HG02981 (cell line): ENCODE measurements at regions not wholly inside any gene's neighbourhood (a gene's known extent, or its start where the extent isn't known, plus 50 kb on each side); places are given as distances from the start of the nearest gene placed in this dataset.

Source experiments
- ATAC-seq: cut with Tn5 transposase; IDR thresholded peaks from one replicate; pipeline ENCODE4 v1.9.1; 2021; ENCODE audit warnings: mild to moderate bottlenecking, moderate library complexity; ENCODE audit not compliant: unreplicated experiment

DNA sequence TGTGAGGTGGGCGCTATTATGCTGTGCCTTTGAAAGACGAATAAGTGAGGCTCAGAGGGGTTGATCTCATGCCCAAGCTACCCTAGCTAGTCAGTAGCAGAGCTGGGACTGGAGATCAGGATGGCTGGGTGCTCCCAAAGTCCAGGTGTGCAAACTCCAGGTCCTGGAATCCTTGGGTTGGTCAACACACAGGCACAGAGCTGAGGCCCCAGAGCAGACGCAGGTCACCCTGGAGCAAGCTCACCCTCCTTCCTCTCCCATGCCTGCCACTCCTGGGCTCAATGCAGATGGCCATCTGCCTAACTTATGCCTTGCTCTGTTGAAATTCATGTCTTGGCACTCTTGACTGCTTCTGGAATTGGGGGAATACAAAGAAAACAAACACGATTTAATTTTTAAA is 587.2 kb downstream of the PTPRU start:
- ATAC-seq: no peak

DNA sequence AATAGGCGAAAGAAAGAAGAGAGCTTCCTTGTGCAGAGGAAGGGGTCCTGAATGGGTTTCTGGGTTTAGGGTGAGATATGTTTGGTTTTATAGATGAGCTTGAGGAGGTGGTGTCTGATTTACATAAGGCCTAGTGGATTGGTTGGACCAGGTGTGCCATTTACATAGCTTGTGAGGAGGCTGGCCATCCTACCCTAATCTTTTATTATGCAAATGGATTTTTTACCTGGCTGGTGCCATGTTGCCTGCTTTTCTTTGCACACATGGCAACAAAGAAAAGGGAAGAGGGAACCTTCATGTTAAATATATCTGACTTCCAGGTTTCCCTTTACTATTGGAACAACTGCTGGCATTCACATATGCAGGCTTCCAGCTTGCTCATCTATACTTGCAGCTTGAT is 585.3 kb downstream of the PTPRU start:
- no peak for ATAC-seq

DNA sequence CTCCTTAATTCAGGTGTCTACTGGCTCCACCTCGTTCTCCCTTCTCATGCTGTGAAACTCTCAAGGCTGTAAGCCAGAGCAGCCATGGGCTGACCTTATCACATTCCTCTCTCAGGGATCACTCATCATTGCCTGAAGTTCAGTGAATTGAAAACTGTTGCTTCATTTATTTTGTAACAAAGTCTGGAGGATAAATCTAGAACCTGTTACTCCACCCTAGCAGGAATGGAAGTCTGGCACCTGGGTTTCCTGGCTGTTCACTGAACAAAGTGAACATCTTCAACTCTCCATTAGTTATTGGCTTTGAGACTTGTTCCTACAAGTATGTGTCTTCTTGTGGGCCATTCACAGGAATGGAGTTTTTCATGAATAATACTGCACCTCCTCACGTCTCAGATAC is 584.1 kb downstream of the PTPRU start:
- ATAC-seq: no peak

DNA sequence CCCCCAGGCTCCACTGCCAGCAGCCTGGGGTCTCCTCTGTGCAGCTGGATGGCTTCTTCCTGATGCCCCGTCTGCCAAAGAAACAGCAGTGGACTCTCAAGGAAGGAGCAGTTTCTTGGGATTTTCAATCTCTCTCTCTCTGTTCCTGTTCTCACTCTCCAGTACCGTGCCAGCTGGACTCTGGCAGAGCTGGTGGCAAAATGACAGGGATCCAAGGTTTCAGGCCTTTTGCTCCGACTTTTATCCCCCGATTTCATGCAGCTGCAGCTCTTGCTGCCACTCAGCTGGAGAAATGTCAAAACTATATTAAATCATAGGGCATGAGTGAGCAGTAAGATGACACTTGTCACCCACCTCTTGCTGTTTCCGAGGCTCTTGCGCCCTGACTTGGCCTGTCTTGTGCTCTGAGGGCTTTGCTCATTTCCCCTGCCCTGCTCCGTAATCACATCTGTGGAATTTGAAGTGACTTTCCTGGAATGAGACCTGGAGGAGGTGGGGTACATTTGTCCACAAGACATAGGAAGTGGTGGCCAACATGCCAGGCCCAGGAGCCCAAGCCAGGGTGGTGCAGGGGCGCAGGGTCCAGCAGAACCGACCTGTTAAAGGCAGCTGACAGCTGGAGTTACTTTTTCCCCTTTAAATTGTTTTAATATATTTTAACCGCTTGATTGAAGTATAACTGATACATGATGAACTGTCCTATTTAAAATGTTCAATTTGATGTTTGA is 576.2 kb downstream of the PTPRU start:
- no peak for ATAC-seq

DNA sequence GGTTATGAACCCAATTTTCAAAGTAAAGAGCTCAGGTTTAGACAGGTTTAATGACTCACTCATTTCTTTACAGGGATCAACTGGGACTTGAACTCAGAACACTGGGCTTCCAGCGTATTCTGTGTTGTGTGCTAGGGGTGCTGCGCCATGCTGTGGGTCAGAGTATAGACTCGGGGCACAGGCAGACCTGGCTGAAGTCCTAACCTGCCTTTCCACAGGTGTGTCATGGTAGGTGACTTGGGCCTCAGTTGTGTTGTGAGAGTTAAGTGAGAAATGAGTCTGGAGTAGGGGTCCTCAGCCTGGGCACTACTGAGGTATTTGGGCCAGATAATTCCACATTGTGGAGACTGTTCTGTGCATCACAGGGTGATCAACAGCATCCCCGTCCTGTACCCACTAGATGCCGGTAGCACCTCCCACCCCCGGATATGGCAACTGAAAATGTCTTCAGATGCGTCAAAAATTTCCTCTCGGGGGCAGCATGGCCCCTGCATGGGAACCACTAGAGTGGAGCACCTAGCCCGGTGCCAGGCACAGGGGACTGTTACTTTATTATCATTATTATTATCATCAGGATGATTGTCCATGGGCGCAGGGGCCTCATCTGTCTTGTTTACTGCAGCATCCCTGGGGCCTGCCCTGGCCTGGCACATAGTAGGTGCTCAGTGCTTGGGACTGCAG is 575.5 kb downstream of the PTPRU start:
- no peak for ATAC-seq

DNA sequence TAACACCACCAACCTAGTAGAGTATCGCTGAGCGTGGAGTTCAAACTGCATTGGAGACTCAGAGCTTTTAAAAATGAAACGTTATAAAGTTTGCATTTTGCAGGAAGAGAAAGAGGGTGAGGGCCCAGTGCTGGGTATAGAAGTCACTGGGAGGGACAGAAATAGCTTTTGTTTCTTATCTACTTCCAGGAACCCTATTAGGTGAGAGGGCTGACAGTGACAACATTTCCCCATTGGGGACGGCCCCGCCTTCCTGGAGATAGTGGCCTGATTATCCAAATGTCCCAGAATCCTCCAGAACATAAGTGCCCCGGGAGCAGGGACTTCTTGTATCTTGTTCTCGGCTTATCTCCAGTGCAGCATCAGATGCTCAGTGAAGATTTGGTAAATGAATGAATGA is 574.9 kb downstream of the PTPRU start:
- no peak for ATAC-seq

DNA sequence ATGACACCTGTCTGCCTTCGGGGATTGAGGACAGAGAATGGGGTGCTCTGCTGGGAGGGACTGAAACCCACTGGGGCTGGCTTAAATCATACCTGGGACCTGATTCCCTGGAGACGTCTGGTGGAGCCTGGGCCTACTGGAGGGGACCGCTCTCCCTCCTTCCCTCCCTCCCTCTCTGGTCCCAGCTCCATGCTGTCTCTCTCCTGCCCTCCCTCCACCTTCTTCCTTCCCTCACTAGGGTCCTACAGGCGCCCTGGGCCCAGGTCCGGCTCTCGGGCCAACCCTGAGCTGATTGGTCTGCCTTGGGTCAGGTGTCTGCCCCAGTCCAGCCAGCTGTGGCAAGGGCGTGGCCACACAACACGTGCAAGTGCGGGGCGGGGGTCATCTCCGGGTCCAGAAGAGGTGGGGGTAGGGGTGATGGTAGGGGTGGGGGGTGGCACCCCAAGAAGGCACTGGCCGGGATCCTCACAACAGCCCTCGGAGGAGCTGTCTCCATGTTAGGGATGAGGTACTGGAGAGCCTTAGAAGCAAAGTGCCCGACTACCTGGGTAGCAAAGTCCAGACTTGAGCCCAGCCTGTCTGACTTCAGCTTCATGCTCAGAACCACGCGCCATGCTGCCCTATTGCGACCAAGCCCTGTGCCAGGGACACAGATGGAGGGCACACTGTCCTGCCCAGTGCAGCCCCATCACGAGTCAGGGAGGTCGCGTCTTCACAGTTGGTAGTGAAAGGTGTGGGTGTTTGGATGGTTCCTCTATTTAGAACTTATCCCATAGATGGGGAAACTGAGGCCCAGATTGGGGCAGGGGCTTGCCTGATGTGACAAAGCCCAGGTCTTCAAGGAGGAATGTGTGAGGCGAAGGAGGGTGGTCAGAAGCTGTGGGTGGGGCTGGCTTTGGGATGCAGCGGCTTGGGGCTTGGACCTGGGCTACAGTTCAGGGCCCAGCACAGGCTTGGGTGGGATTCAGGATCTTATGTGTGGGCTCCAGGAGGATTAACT is 574.1 kb downstream of the PTPRU start:
- ATAC-seq: no peak

DNA sequence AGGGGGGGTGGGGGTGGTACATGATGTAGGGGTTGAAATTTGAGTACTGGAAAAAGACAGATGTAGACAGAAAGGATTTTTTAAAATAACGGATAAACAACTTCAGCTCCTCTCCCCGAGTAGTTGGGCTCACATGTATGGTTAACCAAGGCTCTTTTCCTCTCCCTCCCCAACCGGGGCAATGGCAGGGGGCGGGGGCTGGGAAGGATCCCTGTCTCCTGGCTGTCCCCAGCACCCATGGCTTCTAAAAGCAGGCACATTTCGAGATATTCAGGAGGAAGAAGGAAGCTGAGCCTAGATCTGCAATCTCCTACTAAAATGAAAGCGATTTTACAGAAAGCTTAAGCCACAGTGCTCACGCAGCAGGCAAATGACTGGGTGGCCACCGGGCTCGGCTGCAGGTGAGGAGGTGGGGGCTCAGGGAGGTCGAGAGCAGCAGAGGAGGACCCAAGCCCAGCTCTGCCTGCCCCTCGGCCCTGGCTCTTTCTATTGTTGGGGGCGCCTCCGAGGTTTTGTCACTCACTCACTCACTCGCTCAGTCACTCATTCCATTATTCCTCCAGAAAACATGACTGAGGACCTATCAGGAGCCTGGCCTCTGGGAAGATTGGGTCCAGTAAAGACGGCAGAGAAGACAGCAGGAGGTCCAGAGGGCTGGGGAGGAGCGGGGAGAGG is 573.3 kb downstream of the PTPRU start:
- ATAC-seq: no peak

DNA sequence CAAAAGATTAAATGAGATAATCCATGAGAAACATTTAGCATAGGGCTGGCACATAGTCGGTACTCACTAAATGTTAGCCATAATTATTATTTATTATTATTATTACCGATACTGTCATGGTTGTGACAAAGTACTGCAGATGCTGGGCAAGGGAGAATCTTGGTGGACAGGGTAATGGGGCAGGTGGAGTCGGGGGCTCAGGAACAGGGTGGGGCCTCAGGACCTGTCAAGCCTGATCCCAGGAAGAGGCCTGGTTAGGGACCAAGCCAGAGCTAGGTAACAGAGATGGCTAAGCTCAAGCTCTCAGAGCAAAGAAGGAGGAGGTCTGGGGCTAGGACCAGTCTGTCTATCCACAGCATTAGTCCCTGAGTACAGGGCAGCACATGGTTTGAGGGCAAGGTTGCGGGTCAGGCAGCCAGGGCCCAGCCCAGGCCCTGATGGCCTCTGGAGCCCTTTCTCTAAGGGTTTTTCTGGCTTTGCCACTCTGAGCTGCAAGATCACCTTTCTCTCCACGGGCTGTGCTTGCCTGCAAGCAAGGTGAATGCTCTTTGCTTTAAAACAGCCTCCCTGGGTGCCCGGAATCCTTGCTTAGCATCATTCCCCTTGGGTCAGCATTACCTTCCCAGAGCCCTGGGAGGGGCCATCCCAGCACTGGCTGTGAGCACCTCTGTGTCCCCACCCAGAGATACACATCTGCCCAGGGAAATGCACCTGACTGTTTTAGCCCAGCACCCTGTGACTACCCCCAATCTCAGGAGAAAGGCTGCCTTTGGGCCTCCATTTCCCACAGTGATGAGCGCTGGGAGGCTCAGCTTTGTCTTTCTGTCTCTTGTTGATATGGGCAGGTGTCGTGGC is 572.0 kb downstream of the PTPRU start:
- no peak for ATAC-seq

DNA sequence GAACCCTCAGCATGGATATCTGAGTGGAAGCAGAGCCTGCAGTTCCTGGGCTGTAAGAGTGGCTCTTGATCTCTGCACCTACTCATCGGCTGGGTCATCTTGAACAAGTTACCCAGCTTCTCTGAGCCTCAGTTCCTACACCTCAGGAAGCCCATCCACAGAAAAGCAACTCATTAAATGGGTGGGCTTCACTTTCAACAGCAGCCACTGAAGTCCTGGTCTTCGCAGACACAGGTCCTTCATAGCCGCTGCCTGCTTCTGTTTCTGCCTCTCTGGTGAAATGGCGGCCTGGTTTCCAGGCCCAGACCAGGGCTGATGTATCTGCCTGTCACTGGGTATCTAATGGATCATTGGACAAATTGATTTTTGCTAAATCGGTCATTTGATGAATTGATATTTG is 571.4 kb downstream of the PTPRU start:
- ATAC-seq: no peak

DNA sequence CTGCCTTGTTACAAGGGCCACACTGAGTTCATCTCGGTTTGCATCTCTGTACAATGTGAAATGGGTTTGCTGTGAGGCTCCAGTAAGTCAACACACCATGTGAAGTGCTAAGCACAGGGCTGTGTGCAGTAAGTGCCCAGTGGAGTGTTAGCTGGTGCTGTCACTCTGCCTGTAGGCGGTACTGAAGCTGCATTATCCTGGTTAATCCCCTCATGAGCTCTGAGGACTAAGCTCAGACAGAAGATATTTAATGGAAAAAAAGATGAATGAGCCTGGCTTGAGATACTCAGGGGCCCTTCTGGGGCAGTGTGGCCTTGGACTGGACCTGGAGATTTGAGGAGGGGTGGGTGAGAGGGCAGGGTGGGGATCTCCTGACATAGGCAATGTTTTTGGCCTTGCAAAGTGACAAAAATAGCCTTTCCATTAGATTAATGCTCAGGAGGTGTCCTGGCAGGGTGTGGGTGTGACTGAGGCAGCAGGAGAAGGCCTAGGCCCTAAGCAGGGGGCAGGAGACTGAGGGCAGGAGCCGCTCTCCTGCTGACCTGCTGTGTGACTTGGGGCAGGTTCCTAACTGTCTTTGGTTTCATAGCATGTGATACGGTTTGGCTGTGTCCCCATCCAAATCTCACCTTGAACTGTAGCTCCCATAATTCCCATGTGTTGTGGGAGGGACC is 570.5 kb downstream of the PTPRU start:
- ATAC-seq: no peak

DNA sequence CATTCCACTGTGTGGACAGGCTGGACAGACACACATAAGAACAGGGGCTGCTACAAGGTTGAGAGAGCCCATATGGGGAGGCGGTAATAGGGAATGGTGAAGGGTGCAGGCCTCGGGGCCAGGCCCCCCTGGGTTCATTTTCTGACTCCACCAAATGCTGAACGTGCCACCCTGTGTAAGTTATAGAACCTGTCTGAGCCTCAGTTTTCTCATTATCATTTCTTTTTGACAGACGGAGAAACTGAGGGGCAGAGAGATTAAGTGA is 569.5 kb downstream of the PTPRU start:
- no peak for ATAC-seq

DNA sequence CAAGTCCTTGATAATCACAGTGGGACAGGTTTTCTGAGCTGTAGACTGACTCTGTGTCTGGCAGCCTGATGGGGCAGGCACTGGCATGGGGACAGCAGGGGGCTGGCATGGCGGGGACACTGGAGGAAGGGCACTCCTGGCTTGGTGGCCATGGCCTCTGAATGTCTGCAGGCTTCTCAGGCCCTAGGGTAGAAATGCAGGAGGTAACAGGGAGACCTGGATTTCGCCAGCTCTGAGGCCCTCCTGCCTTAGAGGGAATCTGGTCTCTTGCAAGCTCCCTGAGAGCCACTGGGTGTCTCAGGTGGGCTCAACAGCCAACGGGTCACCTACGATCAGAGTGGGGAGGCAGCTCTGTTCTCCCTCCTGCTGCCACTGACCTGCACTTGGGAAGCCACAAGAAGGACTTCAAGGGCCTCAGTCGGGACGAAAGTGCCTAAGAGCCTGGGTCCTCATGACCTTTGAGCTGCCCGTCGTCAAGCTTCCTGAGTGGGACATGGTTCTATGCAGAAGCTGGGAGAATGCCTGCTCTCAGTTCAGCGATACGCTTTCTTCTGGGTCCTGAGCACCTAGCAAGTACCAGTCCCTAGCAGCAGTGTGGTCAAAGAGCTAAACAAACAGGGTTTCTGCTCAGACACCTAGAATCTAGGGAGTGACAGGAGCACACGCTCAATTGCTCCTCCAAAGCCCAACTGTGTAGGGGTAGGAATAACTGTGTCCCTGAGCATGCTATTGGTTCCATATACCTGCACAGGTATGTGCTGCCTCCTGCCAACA is 569.0 kb downstream of the PTPRU start:
- ATAC-seq: no peak

DNA sequence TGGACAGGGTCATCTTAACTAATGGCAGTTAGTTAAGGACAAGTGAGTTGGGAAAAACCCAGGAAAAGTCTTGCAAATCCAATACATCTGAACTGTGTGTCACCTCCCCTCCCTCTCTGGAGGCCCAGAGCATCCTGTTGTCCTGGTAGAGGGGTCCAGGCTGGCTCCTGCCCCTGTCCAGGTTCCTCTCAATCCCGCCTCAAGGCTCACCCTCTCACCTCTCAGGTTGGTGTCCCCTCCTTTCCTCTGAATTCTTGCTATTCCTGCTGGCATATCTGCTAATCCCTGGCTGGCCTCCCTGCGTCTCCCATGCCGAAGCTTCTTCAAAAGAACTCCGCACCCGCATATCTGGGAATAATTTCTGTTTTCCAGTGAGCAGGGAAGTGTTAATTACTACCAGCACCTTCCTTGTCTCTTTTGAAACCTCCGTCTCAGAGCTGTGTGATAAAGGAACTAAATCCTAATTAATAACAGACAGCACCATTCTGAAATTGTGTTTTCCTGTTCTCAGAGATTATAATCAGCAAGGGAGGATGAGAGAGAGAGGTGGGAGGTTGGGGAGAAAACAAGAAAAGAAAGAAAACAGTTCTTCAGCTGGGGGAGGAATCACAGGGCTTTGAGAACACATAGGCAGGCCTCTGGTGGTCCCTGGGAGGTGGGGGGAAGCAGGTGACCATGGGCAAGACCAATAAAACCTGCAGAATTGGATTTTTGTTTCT is 568.0 kb downstream of the PTPRU start:
- no peak for ATAC-seq

DNA sequence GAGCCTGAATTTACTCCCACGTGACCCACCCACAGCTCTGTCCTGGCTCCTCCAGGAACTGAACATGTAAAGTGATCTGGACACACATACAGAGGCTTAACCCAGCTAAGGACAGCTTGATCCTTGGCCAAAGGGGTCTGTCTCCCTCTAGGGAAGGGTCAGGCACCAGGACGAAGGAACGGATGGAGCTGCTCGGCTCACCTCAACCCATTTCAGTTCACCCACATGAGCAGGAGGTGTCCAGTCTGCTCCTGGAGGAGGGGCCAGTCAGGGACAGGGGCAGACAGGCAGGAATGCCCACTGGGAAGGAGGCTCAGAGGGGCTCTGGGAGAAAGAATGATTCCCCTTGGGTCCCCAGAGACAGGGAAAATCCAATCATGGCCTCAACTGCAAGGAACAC is 567.2 kb downstream of the PTPRU start:
- ATAC-seq: no peak

DNA sequence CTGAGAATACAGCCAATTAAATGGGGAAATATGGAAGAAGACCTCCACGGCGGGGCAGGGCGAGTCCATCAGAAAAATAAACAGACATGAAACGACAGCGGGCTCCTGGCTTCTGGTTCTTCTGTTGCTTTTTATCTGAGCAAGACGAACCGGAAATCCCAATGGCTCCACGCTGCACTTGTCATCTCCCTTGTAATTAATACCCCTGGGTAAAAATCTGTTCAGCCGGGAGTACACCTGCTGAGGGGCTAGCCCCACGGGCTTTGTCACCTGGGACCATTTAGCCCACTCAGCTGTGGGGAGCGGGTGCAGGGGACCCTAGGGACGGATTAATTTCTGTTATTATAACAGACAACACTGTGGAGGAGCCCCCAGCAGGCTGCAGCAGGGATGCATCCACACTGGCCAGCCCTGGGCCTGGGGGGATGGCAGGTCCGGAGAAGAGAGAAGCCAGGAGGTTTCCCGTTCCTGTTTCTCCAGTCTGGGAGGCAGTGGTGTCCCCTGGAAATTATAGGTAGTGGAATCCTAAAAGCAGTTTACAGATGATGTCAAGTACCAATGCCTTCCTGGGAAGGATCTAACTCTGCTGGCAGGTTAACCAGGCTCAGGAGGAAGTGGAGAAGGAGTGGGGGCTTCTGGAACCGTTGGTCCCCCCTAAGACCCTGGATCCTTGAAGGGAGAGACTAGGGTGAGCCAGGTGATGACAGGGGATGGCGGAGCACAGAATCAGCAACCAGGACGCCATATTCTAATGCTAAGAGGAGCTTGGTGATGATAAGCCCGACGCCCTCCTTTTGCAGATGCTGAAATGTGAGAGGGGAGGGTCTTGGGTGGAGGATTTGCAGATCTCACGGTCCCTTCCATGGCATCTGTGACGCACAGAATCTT is 566.1 kb downstream of the PTPRU start:
- no peak for ATAC-seq

DNA sequence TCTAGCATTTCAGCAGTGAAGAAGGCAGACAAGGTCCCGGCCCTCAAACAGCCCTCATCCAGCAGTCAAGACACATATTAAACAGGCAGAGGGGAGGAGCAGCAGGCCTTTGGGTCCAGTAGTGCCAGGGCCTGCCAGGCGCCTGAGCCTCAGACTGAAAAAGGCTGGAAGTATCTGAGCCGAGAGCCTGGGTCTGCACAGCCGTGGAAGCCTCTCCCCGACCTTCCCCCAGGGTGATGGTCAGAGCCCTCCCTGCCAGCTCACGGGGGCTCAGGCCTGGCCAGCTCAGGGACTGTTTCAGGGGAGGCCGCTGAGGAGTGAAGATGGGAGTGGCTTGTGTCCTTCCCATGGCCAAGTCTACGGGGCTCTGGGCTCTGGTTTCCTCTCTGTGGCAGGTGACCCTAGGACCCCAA is 565.2 kb downstream of the PTPRU start:
- ATAC-seq: no peak
